H1 (cell line): ENCODE measurements at regions not wholly inside any gene's neighbourhood (a gene's known extent, or its start where the extent isn't known, plus 50 kb on each side); places are given as distances from the start of the nearest gene placed in this dataset.

Source experiments
- JUN ChIP-seq: IDR thresholded peaks from 2 replicates; pipeline ENCODE4 v1.6.1; 2011; ENCODE audit warnings: low read depth, mild to moderate bottlenecking, improper control_type of control experiment, low read length
- POLR2A ChIP-seq, 2 experiments: IDR thresholded peaks; 1 replicate in 1 of 2; 2 replicates in 1 of 2; pipeline ENCODE4 v1.6.1; 2011; ENCODE audit warnings: low read depth in 2 of 2, low read length in 2 of 2, mild to moderate bottlenecking in 2 of 2; ENCODE audit errors: control extremely low read depth in 1 of 2
- TF ChIP-seq, protein P1 (sequence below), 3 experiments: IDR thresholded peaks; 1 replicate in 2 of 3; 2 replicates in 1 of 3; pipeline versions ENCODE4 v1.5.1 to v1.6.1; 2011; ENCODE audit warnings: low read length in 3 of 3, mild to moderate bottlenecking in 3 of 3, inconsistent platforms in 2 of 3, low read depth in 1 of 3, moderate library complexity in 1 of 3; ENCODE audit not compliant: insufficient read depth in 1 of 3; ENCODE audit errors: control extremely low read depth in 1 of 3

DNA sequence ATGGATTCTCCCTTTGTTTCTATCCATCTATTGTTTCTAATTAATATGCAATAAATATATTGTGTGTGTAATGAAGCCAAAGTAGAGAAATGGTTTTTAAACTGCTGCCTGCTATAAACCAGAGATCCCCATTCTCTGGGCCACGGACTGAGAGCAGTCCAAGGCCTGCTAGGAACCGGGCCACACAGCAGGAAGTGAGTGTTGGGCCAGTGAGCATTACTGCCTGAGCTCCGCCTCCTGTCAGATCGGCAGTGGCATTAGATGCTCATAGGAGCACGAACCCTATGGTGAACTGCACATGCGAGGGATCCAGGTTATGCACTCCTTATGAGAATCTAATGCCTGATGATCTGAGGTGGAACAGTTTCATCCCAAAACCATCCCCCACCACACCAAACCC, 85.2 kb upstream of the POMGNT2 start:
- TF ChIP-seq, protein P1, sequence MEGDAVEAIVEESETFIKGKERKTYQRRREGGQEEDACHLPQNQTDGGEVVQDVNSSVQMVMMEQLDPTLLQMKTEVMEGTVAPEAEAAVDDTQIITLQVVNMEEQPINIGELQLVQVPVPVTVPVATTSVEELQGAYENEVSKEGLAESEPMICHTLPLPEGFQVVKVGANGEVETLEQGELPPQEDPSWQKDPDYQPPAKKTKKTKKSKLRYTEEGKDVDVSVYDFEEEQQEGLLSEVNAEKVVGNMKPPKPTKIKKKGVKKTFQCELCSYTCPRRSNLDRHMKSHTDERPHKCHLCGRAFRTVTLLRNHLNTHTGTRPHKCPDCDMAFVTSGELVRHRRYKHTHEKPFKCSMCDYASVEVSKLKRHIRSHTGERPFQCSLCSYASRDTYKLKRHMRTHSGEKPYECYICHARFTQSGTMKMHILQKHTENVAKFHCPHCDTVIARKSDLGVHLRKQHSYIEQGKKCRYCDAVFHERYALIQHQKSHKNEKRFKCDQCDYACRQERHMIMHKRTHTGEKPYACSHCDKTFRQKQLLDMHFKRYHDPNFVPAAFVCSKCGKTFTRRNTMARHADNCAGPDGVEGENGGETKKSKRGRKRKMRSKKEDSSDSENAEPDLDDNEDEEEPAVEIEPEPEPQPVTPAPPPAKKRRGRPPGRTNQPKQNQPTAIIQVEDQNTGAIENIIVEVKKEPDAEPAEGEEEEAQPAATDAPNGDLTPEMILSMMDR (IDR thresholded peaks at IDR 0.05; ENCODE audit: control extremely low read depth in 1 of 3, insufficient read depth in 1 of 3, low read depth in 1 of 3, low read length in 3 of 3): no peak
- TF ChIP-seq JUN: no peak
- no peak for TF ChIP-seq POLR2A (IDR thresholded peaks at IDR 0.05; ENCODE audit: control extremely low read depth in 1 of 2, low read depth in 2 of 2, low read length in 2 of 2)
